ENCODE measurements at regions not wholly inside any gene's neighbourhood (a gene's known extent, or its start where the extent isn't known, plus 50 kb on each side); places are given as distances from the start of the nearest gene placed in this dataset.

GRCh38 chr15:66832664-66833063 lies 130.6 kb downstream of the SMAD6 start:
- no peak overlapping the region for H2BK12ac ChIP-seq (ENCODE audit: low read length)

GRCh38 chr15:66833371-66833770 lies 131.3 kb downstream of the SMAD6 start:
- no peak overlapping the region for H3K4ac ChIP-seq (ENCODE audit: low read length)
- H3K79me1 ChIP-seq (ENCODE audit: low read depth, low read length) = no peaks in the 10 kb centered on the region
- no peak overlapping the region for H2AK5ac ChIP-seq (ENCODE audit: low read depth, low read length)
- H2BK15ac ChIP-seq (ENCODE audit: low read length) = no peak overlapping the region
- H3K4me2 ChIP-seq (ENCODE audit: insufficient read depth, low read length, poor library complexity, severe bottlenecking) = no peak overlapping the region
- no peak overlapping the region for H4K8ac ChIP-seq (ENCODE audit: low read depth, low read length)
- peaks cover 0 to 17% (median 0%) of the 10 kb centered on the region in 3 experiments for H3K27me3 ChIP-seq (ENCODE audit: control insufficient read depth in 3 of 3, insufficient read depth in 3 of 3, low read depth in 1 of 3, low read length in 3 of 3)
- WGBS, 2 donors (ENCODE audit: extremely low coverage in 2 of 2, insufficient read length in 2 of 2, insufficient replicate concordance in 1 of 2) = no CpG with 5 or more reads among the region's 8 CpGs
- H3K4me1 ChIP-seq (ENCODE audit: control insufficient read depth in 2 of 2, insufficient read depth in 1 of 2, low read depth in 1 of 2, low read length in 2 of 2) = peaks cover 0 to 16% of the 10 kb centered on the region in 2 donors
- H3K36me3 ChIP-seq (replicated peaks in 1 of 2; ENCODE audit: control insufficient read depth in 2 of 2, insufficient read depth in 2 of 2, low read length in 2 of 2) = no peaks in the 10 kb centered on the region
- DNase-seq (ENCODE audit: low spot score) = no peak
- H2BK5ac ChIP-seq (ENCODE audit: low read length) = peak overlapping the region; percentile 35
- H3K9ac ChIP-seq (ENCODE audit: low read depth, low read length, poor library complexity) = no peak overlapping the region
- H4K91ac ChIP-seq (ENCODE audit: low read depth, low read length, poor library complexity) = no peak overlapping the region
- H3K14ac ChIP-seq (ENCODE audit: low read length) = no peak overlapping the region
- no peak overlapping the region for H3K27ac ChIP-seq (replicated peaks; ENCODE audit: low read length)
- no peaks in the 10 kb centered on the region for H3K9me3 ChIP-seq (replicated peaks in 1 of 2; ENCODE audit: control insufficient read depth in 2 of 2, insufficient read depth in 1 of 2, low read depth in 1 of 2, low read length in 2 of 2)
- H3K4me3 ChIP-seq (ENCODE audit: low read length in 2 of 2) = no peak overlapping the region
- H3K18ac ChIP-seq (ENCODE audit: low read length) = peak overlapping the region; percentile 15
- H3K23ac ChIP-seq (ENCODE audit: low read depth, low read length, poor library complexity) = no peak overlapping the region
- H2AFZ ChIP-seq (ENCODE audit: low read length) = no peak overlapping the region
- no peak overlapping the region for H2BK120ac ChIP-seq (ENCODE audit: low read depth, low read length)
- H2BK12ac ChIP-seq (ENCODE audit: low read length) = no peak overlapping the region

More at GRCh38 chr15:66832664-66833063, 130.6 kb downstream of the SMAD6 start:
- no peaks in the 10 kb centered on the region for H3K9me3 ChIP-seq (replicated peaks in 1 of 2; ENCODE audit: control insufficient read depth in 2 of 2, insufficient read depth in 1 of 2, low read depth in 1 of 2, low read length in 2 of 2)
- H3K4me2 ChIP-seq (ENCODE audit: insufficient read depth, low read length, poor library complexity, severe bottlenecking) = no peak overlapping the region
- no peak overlapping the region for H2BK120ac ChIP-seq (ENCODE audit: low read depth, low read length)
- no peak overlapping the region for H4K8ac ChIP-seq (ENCODE audit: low read depth, low read length)
- H3K27ac ChIP-seq (replicated peaks; ENCODE audit: low read length) = no peak overlapping the region
- no peak overlapping the region for H3K4me3 ChIP-seq (ENCODE audit: low read length in 2 of 2)
- H4K91ac ChIP-seq (ENCODE audit: low read depth, low read length, poor library complexity) = no peak overlapping the region
- no peak overlapping the region for H3K4ac ChIP-seq (ENCODE audit: low read length)
- peaks cover 0 to 15% of the 10 kb centered on the region in 2 donors for H3K4me1 ChIP-seq (ENCODE audit: control insufficient read depth in 2 of 2, insufficient read depth in 1 of 2, low read depth in 1 of 2, low read length in 2 of 2)
- H3K23ac ChIP-seq (ENCODE audit: low read depth, low read length, poor library complexity) = no peak overlapping the region
- no peaks in the 10 kb centered on the region for H3K36me3 ChIP-seq (replicated peaks in 1 of 2; ENCODE audit: control insufficient read depth in 2 of 2, insufficient read depth in 2 of 2, low read length in 2 of 2)
- H2AFZ ChIP-seq (ENCODE audit: low read length) = no peak overlapping the region
- no CpG with 5 or more reads among the region's 4 CpGs for WGBS, 2 donors (ENCODE audit: extremely low coverage in 2 of 2, insufficient read length in 2 of 2, insufficient replicate concordance in 1 of 2)
- no peak overlapping the region for H2AK5ac ChIP-seq (ENCODE audit: low read depth, low read length)
- no peak overlapping the region for H3K18ac ChIP-seq (ENCODE audit: low read length)
- no peak overlapping the region for H2BK15ac ChIP-seq (ENCODE audit: low read length)
- H3K79me1 ChIP-seq (ENCODE audit: low read depth, low read length) = no peaks in the 10 kb centered on the region
- no peak for DNase-seq (ENCODE audit: low spot score)
- no peak overlapping the region for H2BK5ac ChIP-seq (ENCODE audit: low read length)
- no peak overlapping the region for H3K14ac ChIP-seq (ENCODE audit: low read length)
- no peak overlapping the region for H3K9ac ChIP-seq (ENCODE audit: low read depth, low read length, poor library complexity)
- H3K27me3 ChIP-seq (ENCODE audit: control insufficient read depth in 3 of 3, insufficient read depth in 3 of 3, low read depth in 1 of 3, low read length in 3 of 3) = peaks cover 0 to 15% (median 0%) of the 10 kb centered on the region in 3 experiments

DNA sequence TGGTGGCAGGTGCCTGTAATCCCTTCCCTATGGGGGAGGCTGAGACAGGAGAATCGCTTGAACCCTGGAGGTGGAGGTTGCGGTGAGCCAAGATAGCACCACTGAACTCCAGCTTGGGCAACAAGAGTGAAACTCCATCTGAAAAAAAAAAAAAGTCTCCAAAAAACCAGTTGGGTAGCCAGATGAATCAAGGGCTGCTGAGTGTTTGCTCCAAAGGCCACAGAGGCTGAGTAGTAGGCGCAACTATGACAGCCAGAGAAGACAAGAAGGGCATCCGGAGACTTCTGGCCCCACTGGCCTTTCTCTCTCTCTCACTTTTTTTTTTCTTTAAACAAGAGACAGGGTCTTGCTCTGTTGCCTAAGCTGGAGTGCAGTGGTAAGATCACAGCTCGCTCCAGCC lies 131.8 kb downstream of the SMAD6 start:
- Histone ChIP-seq H3K23ac (ENCODE audit: low read depth, low read length, poor library complexity) (no peak overlapping the region), H4K8ac (ENCODE audit: low read depth, low read length) (no peak overlapping the region), H3K27ac (replicated peaks; ENCODE audit: low read length) (no peak overlapping the region), H3K79me1 (ENCODE audit: low read depth, low read length) (no peaks in the 10 kb centered on the region), H2BK15ac (ENCODE audit: low read length) (no peak overlapping the region), H3K9ac (ENCODE audit: low read depth, low read length, poor library complexity) (no peak overlapping the region), H4K91ac (ENCODE audit: low read depth, low read length, poor library complexity) (no peak overlapping the region), H3K9me3 (replicated peaks in 1 of 2; ENCODE audit: control insufficient read depth in 2 of 2, insufficient read depth in 1 of 2, low read depth in 1 of 2, low read length in 2 of 2) (no peaks in the 10 kb centered on the region), H2AFZ (ENCODE audit: low read length) (no peak overlapping the region), H2BK5ac (ENCODE audit: low read length) (peak overlapping the region; percentile 35), H3K4me2 (ENCODE audit: insufficient read depth, low read length, poor library complexity, severe bottlenecking) (no peak overlapping the region), H3K4me3 (ENCODE audit: low read length in 2 of 2) (no peak overlapping the region), H3K36me3 (replicated peaks in 1 of 2; ENCODE audit: control insufficient read depth in 2 of 2, insufficient read depth in 2 of 2, low read length in 2 of 2) (no peaks in the 10 kb centered on the region), H2BK12ac (ENCODE audit: low read length) (no peak overlapping the region), H3K4me1 (ENCODE audit: control insufficient read depth in 2 of 2, insufficient read depth in 1 of 2, low read depth in 1 of 2, low read length in 2 of 2) (peaks cover 0 to 17% of the 10 kb centered on the region in 2 donors), H2BK120ac (ENCODE audit: low read depth, low read length) (no peak overlapping the region), H3K18ac (ENCODE audit: low read length) (no peak overlapping the region), H3K27me3 (ENCODE audit: control insufficient read depth in 3 of 3, insufficient read depth in 3 of 3, low read depth in 1 of 3, low read length in 3 of 3) (peaks cover 0 to 17% (median 0%) of the 10 kb centered on the region in 3 experiments), H3K4ac (ENCODE audit: low read length) (no peak overlapping the region), H2AK5ac (ENCODE audit: low read depth, low read length) (no peak overlapping the region), H3K14ac (ENCODE audit: low read length) (no peak overlapping the region)
- no peak for DNase-seq (ENCODE audit: low spot score)
- no CpG with 5 or more reads among the region's 5 CpGs for WGBS, 2 donors (ENCODE audit: extremely low coverage in 2 of 2, insufficient read length in 2 of 2, insufficient replicate concordance in 1 of 2)

DNA sequence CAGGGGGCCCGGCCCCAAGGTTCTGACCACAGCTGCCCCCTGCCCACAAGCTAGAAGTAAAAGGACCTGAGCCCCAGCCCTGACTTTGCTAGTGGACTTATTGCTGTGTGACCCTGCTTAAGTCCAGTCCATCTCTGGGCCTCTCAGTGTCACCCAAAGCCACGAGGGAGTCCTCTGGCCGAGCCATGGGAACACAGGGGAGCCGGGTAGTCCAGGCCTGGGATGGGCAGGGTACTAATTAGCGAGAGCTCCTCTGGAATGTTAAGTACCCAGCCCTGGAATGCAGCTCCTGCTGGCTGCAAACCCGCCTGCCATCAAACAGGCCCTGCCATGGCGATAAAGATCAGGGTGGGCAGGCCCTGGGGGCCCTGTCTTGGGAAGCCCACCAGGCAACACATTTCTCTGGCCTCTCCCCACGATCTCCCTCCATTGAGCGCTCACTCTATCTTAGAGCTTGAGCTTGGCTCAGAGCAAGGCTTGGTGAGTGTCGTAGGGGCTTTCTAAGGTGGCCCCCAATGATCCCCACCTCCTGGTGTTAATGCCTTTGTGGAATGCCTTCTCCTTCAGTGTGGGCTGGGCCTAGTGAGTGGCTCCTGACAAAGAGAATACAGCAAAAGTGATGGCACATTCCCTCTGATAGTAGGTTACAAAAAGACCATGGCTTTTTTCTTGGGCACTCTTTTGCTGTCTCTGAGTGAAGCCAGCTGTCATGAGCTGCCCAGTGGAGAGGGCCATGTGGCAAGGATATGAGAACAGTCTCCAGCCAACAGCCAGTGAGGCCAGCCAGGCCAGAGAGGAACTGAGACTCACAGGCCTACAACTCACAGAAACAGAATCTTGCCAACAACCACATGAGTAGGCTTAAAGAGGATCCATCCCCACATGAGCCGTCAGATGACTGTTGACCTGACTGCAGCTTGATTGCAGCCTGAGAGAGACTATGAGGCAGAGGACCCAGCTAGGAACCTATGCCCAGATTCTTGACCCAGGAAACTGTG lies 133.1 kb downstream of the SMAD6 start:
- Histone ChIP-seq H3K14ac (ENCODE audit: low read length) (no peak overlapping the region), H3K23ac (ENCODE audit: low read depth, low read length, poor library complexity) (no peak overlapping the region), H3K27me3 (ENCODE audit: control insufficient read depth in 3 of 3, insufficient read depth in 3 of 3, low read depth in 1 of 3, low read length in 3 of 3) (peaks cover 0 to 17% (median 0%) of the 10 kb centered on the region in 3 experiments), H4K8ac (ENCODE audit: low read depth, low read length) (peak overlapping the region; percentile 70), H2BK12ac (ENCODE audit: low read length) (no peak overlapping the region), H2BK120ac (ENCODE audit: low read depth, low read length) (peak overlapping the region; percentile 2), H3K27ac (replicated peaks; ENCODE audit: low read length) (peak overlapping the region; percentile 76), H3K18ac (ENCODE audit: low read length) (peak overlapping the region; percentile 92), H3K36me3 (replicated peaks in 1 of 2; ENCODE audit: control insufficient read depth in 2 of 2, insufficient read depth in 2 of 2, low read length in 2 of 2) (no peaks in the 10 kb centered on the region), H3K9me3 (replicated peaks in 1 of 2; ENCODE audit: control insufficient read depth in 2 of 2, insufficient read depth in 1 of 2, low read depth in 1 of 2, low read length in 2 of 2) (no peaks in the 10 kb centered on the region), H3K4me2 (ENCODE audit: insufficient read depth, low read length, poor library complexity, severe bottlenecking) (no peak overlapping the region), H3K4me3 (ENCODE audit: low read length in 2 of 2) (no peak overlapping the region), H2BK15ac (ENCODE audit: low read length) (peak overlapping the region; percentile 40), H3K79me1 (ENCODE audit: low read depth, low read length) (no peaks in the 10 kb centered on the region), H4K91ac (ENCODE audit: low read depth, low read length, poor library complexity) (peak overlapping the region; percentile 74), H3K4ac (ENCODE audit: low read length) (no peak overlapping the region), H2AK5ac (ENCODE audit: low read depth, low read length) (peak overlapping the region; percentile 36), H3K4me1 (ENCODE audit: control insufficient read depth in 2 of 2, insufficient read depth in 1 of 2, low read depth in 1 of 2, low read length in 2 of 2) (peaks cover 0 to 17% of the 10 kb centered on the region in 2 donors), H3K9ac (ENCODE audit: low read depth, low read length, poor library complexity) (no peak overlapping the region), H2AFZ (ENCODE audit: low read length) (no peak overlapping the region), H2BK5ac (ENCODE audit: low read length) (no peak overlapping the region)
- DNase-seq (ENCODE audit: low spot score) = peak; percentile 69
- WGBS, 2 donors (ENCODE audit: extremely low coverage in 2 of 2, insufficient read length in 2 of 2, insufficient replicate concordance in 1 of 2) = no CpG with 5 or more reads among the region's 11 CpGs
